IPS DF 6.9 (cell line): ENCODE measurements at regions not wholly inside any gene's neighbourhood (a gene's known extent, or its start where the extent isn't known, plus 50 kb on each side); places are given as distances from the start of the nearest gene placed in this dataset.
"Not testable (repeated sequence)": the region's sequence is repeated elsewhere in the genome, so short reads cannot be mapped to it uniquely, and the experiment has no call there.

Source experiments
- DNase-seq: peaks from one replicate; pipeline ENCODE4 v3.0.0-alpha.2; 2013; ENCODE audit warnings: low read depth, low spot score
- H3K27ac ChIP-seq: one replicate; pipeline ENCODE4 v1.5.1; 2013; ENCODE audit warnings: low read length, control low read depth
- H3K27me3 ChIP-seq: 2 replicates; pipeline ENCODE4 v1.6.1; 2013; ENCODE audit warnings: mild to moderate bottlenecking, low read length; ENCODE audit not compliant: control insufficient read depth, insufficient read depth
- H3K36me3 ChIP-seq: 2 replicates; pipeline ENCODE4 v1.6.1; 2013; ENCODE audit warnings: low read length; ENCODE audit not compliant: control insufficient read depth, insufficient read depth
- H3K4me1 ChIP-seq: 2 replicates; pipeline ENCODE4 v1.6.1; 2013; ENCODE audit warnings: low read length; ENCODE audit not compliant: control insufficient read depth, insufficient read depth
- H3K4me3 ChIP-seq: 2 replicates; pipeline ENCODE4 v1.5.1; 2013; ENCODE audit warnings: mild to moderate bottlenecking, low read length
- H3K9me3 ChIP-seq: 2 replicates; pipeline ENCODE4 v1.6.1; 2013; ENCODE audit warnings: low read length, inconsistent platforms; ENCODE audit not compliant: control insufficient read depth, insufficient read depth
- WGBS: extraction: QIAGEN DNeasy Blood & Tissue Kit; methylation state at CpG from one replicate; pipeline ENCODE4 v1.1.7; 2013; ENCODE audit warnings: mixed read lengths, missing lambda C conversion rate; ENCODE audit not compliant: insufficient read length, insufficient coverage; 5-methylcytosine and 5-hydroxymethylcytosine counted together

DNA sequence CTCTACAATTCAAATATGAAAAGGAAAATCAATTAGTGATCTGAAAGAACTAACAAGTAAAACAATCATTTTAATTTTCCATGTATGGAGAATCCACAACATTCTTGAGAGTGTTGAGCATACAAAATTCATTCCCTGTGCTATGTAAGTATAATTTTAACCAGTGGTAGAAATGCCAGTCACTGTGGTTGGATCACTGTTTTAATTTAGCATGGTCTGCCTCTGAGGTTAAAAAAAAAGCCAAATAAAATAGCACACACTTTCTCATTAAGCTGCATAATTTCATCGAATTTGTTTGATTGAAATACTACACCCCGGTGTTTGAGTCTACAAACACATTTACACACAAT lies 185.5 kb upstream of the STS start:
- WGBS, result no CpG with 5 or more reads among the region's 2 CpGs
- no peak for DNase-seq
- Histone ChIP-seq H3K27me3 (no peaks in the 10 kb centered on the region), H3K36me3 (no peaks in the 10 kb centered on the region), H3K9me3 (no peaks in the 10 kb centered on the region), H3K27ac (no peak overlapping the region), H3K4me1 (peaks cover 2% of the 10 kb centered on the region; the same call in 1 of the 2 replicates), H3K4me3 (no peak overlapping the region)

GRCh38 chrX:6961286-6962005 lies 186.1 kb upstream of the STS start:
- H3K4me1 ChIP-seq, result peaks cover 2% of the 10 kb centered on the region; the same call in 1 of the 2 replicates
- H3K4me3 ChIP-seq, result no peak overlapping the region

GRCh38 chrX:6959006-6959405 lies 188.5 kb upstream of the STS start:
- no peak overlapping the region for H3K27ac ChIP-seq
- no peaks in the 10 kb centered on the region for H3K27me3 ChIP-seq
- no peak overlapping the region for H3K4me3 ChIP-seq
- DNase-seq, result no peak
- H3K36me3 ChIP-seq, result no peaks in the 10 kb centered on the region
- H3K9me3 ChIP-seq, result no peaks in the 10 kb centered on the region
- peaks cover 2% of the 10 kb centered on the region; the same call in 1 of the 2 replicates for H3K4me1 ChIP-seq

More at GRCh38 chrX:6961286-6962005, 186.1 kb upstream of the STS start:
- no peak overlapping the region for H3K27ac ChIP-seq
- no CpG with 5 or more reads among the region's 2 CpGs for WGBS
- H3K27me3 ChIP-seq, result no peaks in the 10 kb centered on the region
- H3K9me3 ChIP-seq, result no peaks in the 10 kb centered on the region
- no peaks in the 10 kb centered on the region for H3K36me3 ChIP-seq
- DNase-seq, result no peak

DNA sequence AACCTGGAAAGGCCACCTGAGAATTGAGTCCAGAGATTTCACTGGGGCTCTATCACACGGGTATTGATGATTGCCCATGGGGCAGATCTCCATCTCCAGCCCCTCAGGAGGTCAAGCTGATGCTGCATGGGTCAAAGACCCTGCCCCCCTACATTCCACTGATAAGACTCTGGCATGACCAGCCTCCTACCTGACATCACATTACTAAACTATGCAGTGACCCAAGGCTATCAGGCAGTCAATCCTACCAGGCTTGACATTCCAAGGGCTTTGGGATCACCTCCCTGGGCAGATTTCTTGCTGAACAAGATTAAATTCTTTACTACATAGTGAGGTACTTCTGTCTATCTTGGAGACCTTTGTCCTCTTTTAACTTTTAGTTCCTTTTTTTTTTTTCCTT lies 192.7 kb upstream of the STS start:
- no CpG with 5 or more reads among the region's 1 CpG for WGBS
- no peaks in the 10 kb centered on the region for H3K9me3 ChIP-seq

GRCh38 chrX:6946168-6946567 lies 201.3 kb upstream of the STS start:
- no peaks in the 10 kb centered on the region for H3K36me3 ChIP-seq
- H3K27me3 ChIP-seq, result no peaks in the 10 kb centered on the region
- H3K9me3 ChIP-seq, result no peaks in the 10 kb centered on the region
- no peak overlapping the region for H3K4me3 ChIP-seq
- H3K4me1 ChIP-seq, result no peaks in the 10 kb centered on the region
- no peak for DNase-seq
- no peak overlapping the region for H3K27ac ChIP-seq
- WGBS, result no CpG with 5 or more reads among the region's 3 CpGs

More for the DNA sequence above, 192.7 kb upstream of the STS start:
- no peaks in the 10 kb centered on the region for H3K36me3 ChIP-seq
- H3K27me3 ChIP-seq, result no peaks in the 10 kb centered on the region
- DNase-seq, result no peak
- H3K27ac ChIP-seq, result no peak overlapping the region
- no peak overlapping the region for H3K4me3 ChIP-seq
- H3K4me1 ChIP-seq, result peaks cover 2% of the 10 kb centered on the region; the same call in 1 of the 2 replicates

DNA sequence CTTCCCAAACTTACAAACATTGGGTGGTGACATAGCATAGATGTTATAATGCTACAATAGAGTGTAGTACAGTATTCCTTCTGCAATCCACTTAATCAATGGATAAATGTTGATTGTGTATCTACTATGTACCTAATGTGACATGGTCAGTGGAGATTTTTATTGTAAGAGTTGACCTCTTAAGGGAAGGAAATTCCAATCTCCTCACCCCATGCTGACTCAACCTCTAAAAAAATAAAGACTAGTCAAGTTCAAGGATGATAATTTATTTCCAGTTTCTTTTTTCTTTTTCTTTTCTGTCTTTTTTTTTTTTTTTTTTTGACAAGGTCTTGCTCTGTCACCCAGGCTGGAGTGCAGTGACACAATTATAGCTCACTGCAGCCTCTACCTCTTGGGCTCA lies 206.5 kb upstream of the STS start:
- no peaks in the 10 kb centered on the region for H3K4me1 ChIP-seq
- no peak overlapping the region for H3K27ac ChIP-seq
- H3K4me3 ChIP-seq, result no peak overlapping the region
- H3K27me3 ChIP-seq, result no peaks in the 10 kb centered on the region
- H3K9me3 ChIP-seq, result no peaks in the 10 kb centered on the region
- H3K36me3 ChIP-seq, result no peaks in the 10 kb centered on the region
- no peak for DNase-seq

DNA sequence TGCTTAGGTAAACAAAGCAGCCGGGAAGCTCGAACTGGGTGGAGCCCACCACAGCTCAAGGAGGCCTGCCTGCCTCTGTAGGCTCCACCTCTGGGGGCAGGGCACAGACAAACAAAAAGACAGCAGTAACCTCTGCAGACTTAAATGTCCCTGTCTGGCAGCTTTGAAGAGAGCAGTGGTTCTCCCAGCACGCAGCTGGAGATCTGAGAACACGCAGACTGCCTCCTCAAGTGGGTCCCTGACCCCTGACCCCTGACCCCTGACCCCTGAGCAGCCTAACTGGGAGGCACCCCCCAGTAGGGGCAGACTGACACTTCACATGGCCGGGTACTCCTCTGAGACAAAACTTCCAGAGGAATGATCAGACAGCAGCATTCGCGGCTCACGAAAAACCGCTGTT lies 214.6 kb upstream of the STS start:
- not testable (repeated sequence) for H3K9me3 ChIP-seq, H3K4me3 ChIP-seq, DNase-seq, H3K36me3 ChIP-seq, H3K27me3 ChIP-seq, H3K4me1 ChIP-seq, H3K27ac ChIP-seq
- no CpG with 5 or more reads among the region's 9 CpGs for WGBS

GRCh38 chrX:6930307-6930849 lies 217.1 kb upstream of the STS start:
- Histone ChIP-seq H3K27me3 (no peaks in the 10 kb centered on the region), H3K27ac (no peak overlapping the region), H3K4me1 (peaks cover 3% of the 10 kb centered on the region; the same call in 1 of the 2 replicates), H3K9me3 (no peaks in the 10 kb centered on the region), H3K4me3 (no peak overlapping the region), H3K36me3 (no peaks in the 10 kb centered on the region)
- DNase-seq, result no peak
- WGBS, result no CpG with 5 or more reads among the region's 4 CpGs

- WGBS, result no CpG with 5 or more reads among the region's 8 CpGs
- no peaks in the 10 kb centered on the region for H3K9me3 ChIP-seq
- H3K4me1 ChIP-seq, result no peaks in the 10 kb centered on the region
- H3K36me3 ChIP-seq, result no peaks in the 10 kb centered on the region
- no peak overlapping the region for H3K27ac ChIP-seq
- H3K4me3 ChIP-seq, result no peak overlapping the region
- DNase-seq, result no peak
- H3K27me3 ChIP-seq, result no peaks in the 10 kb centered on the region
These were observed 223.0 kb upstream of the STS start for GRCh38 chrX:6924443-6925077.

- Histone ChIP-seq H3K27me3 (no peaks in the 10 kb centered on the region), H3K4me1 (no peaks in the 10 kb centered on the region), H3K36me3 (no peaks in the 10 kb centered on the region), H3K4me3 (no peak overlapping the region), H3K27ac (no peak overlapping the region), H3K9me3 (no peaks in the 10 kb centered on the region)
- DNase-seq, result no peak
- WGBS, result no CpG with 5 or more reads among the region's 6 CpGs
These were observed 229.8 kb upstream of the STS start for GRCh38 chrX:6917666-6918065.

GRCh38 chrX:6910218-6910617 lies 237.3 kb upstream of the STS start:
- H3K27ac ChIP-seq, result no peak overlapping the region

More at GRCh38 chrX:6910218-6910617, 237.3 kb upstream of the STS start:
- no peaks in the 10 kb centered on the region for H3K27me3 ChIP-seq
- no peak for DNase-seq
- no peak overlapping the region for H3K4me3 ChIP-seq
- H3K4me1 ChIP-seq, result no peaks in the 10 kb centered on the region
- no peaks in the 10 kb centered on the region for H3K9me3 ChIP-seq
- H3K36me3 ChIP-seq, result no peaks in the 10 kb centered on the region
